Thoracic aorta (tissue), 2 donors: ENCODE measurements at regions not wholly inside any gene's neighbourhood (a gene's known extent, or its start where the extent isn't known, plus 50 kb on each side); places are given as distances from the start of the nearest gene placed in this dataset.
A peak's percentile ranks its signal among the peaks of the same experiment; 100 is the strongest.

Source experiments
- ATAC-seq: fragments of 150-250 bp; one replicate; pipeline ENCODE4 v1.8.0; 2017; ENCODE audit warnings: low read depth; ENCODE audit not compliant: insufficient number of reproducible peaks, low FRiP score
- DNase-seq: peaks from one replicate; pipeline ENCODE4 v3.0.0-alpha.2; 2020; ENCODE audit warnings: low spot score
- H3K27ac ChIP-seq, 2 donors: fragments of 200-600 bp; sonication (generic); 1 replicate in 1 of 2; 2 replicates in 1 of 2; pipeline ENCODE4 v1.5.1; 2016; ENCODE audit warnings: mild to moderate bottlenecking in 2 of 2, moderate library complexity in 2 of 2
- H3K27me3 ChIP-seq: fragments of 200-600 bp; sonication (generic); replicated peaks from 2 replicates; pipeline ENCODE4 v1.6.0; 2016; ENCODE audit warnings: mild to moderate bottlenecking; ENCODE audit not compliant: insufficient read depth
- H3K36me3 ChIP-seq: fragments of 200-600 bp; sonication (generic); one replicate; pipeline ENCODE4 v1.5.1; 2016
- H3K4me1 ChIP-seq, 2 donors: fragments of 200-600 bp; sonication (generic); 1 replicate in 1 of 2; 2 replicates in 1 of 2; pipeline versions ENCODE4 v1.5.1 to v1.6.0; 2016; ENCODE audit warnings: low read depth in 2 of 2, mild to moderate bottlenecking in 1 of 2; ENCODE audit not compliant: control insufficient read depth in 1 of 2
- H3K4me3 ChIP-seq: fragments of 200-600 bp; sonication (generic); 2 replicates; pipeline ENCODE4 v1.5.1; 2016; ENCODE audit warnings: mild to moderate bottlenecking
- H3K9me3 ChIP-seq: fragments of 200-600 bp; sonication (generic); 2 replicates; pipeline ENCODE4 v1.5.1; 2016
- CTCF ChIP-seq: fragments of 200-600 bp; sonication (generic); IDR thresholded peaks from one replicate; pipeline ENCODE4 v1.5.1; 2019; ENCODE audit warnings: antibody characterized with exemption

DNA sequence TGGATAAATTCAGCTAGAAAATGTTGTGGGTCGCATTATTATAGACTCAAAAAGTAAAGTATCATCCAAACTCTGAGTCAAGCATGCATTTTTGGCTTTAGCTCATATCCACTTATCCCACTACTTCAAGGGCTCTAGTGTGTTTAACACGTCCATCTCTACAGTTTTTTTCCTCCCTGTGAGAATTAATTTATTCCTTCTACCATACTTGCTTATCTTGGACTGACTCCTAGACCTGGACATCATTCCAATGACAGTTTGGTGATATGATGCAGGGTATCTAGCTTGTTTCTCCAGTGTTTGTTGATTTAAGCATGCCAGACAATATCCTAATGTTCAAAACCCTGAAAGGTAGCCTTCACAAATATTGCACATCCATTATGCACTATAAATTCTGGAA is 1037.1 kb upstream of the INTU start:
- no peak overlapping the region for H3K4me3 ChIP-seq
- H3K27me3 ChIP-seq = no peaks in the 10 kb centered on the region
- H3K9me3 ChIP-seq = no peaks in the 10 kb centered on the region
- TF ChIP-seq CTCF = no peak
- ATAC-seq (no peak), DNase-seq (no peak)
- H3K27ac ChIP-seq = no peak overlapping the region
- no peaks in the 10 kb centered on the region for H3K36me3 ChIP-seq
- H3K4me1 ChIP-seq = peaks cover 3 to 5% of the 10 kb centered on the region in 2 donors

DNA sequence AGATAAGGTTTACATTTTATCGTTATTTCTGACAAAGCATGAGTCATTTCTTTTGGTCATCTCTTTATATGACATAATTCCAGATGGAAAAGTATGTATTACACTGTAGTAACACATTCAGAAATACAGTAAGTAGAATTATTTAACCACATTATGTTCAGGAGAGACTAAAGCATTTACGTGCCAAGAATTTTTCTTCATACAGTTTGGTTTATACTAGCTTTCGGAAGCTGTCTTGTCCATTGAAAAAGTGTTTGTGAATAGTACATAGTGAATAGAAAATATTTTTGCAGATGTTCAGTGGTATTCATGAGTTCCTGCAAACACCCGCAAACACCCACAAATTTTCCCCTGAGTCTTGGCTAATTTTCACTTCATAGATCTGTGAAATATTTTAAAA is 1033.0 kb upstream of the INTU start:
- TF ChIP-seq CTCF = no peak
- no peak for DNase-seq
- ATAC-seq = no peak

GRCh38 chr4:126603210-126603609 is 1029.5 kb upstream of the INTU start:
- Histone ChIP-seq H3K9me3 (no peaks in the 10 kb centered on the region), H3K27me3 (no peaks in the 10 kb centered on the region), H3K27ac (no peak overlapping the region), H3K36me3 (no peaks in the 10 kb centered on the region), H3K4me1 (no peaks in the 10 kb centered on the region), H3K4me3 (no peak overlapping the region)
- DNase-seq = no peak
- no peak for ATAC-seq
- TF ChIP-seq CTCF = no peak

More for the DNA sequence above, 1033.0 kb upstream of the INTU start:
- Histone ChIP-seq H3K36me3 (no peaks in the 10 kb centered on the region), H3K27ac (no peak overlapping the region), H3K27me3 (no peaks in the 10 kb centered on the region), H3K4me1 (no peaks in the 10 kb centered on the region), H3K9me3 (no peaks in the 10 kb centered on the region), H3K4me3 (no peak overlapping the region)

GRCh38 chr4:126603825-126604224 is 1028.9 kb upstream of the INTU start:
- Histone ChIP-seq H3K4me1 (no peaks in the 10 kb centered on the region), H3K27me3 (no peaks in the 10 kb centered on the region), H3K27ac (no peak overlapping the region), H3K9me3 (no peaks in the 10 kb centered on the region), H3K36me3 (no peaks in the 10 kb centered on the region), H3K4me3 (no peak overlapping the region)
- TF ChIP-seq CTCF = no peak
- ATAC-seq (no peak), DNase-seq (no peak)

- ATAC-seq (no peak), DNase-seq (no peak)
- Histone ChIP-seq H3K9me3 (no peaks in the 10 kb centered on the region), H3K4me3 (no peak overlapping the region), H3K27me3 (no peaks in the 10 kb centered on the region), H3K4me1 (no peaks in the 10 kb centered on the region), H3K27ac (no peak overlapping the region), H3K36me3 (no peaks in the 10 kb centered on the region)
- TF ChIP-seq CTCF = peak; percentile 63
Measured at GRCh38 chr4:126604268-126604867, 1028.4 kb upstream of the INTU start.
